ENCODE measurements at regions not wholly inside any gene's neighbourhood (a gene's known extent, or its start where the extent isn't known, plus 50 kb on each side); places are given as distances from the start of the nearest gene placed in this dataset.

GRCh38 chr20:24781418-24781980 lies 167.6 kb upstream of the CST7 start:
- Histone ChIP-seq H3K27me3 (no peaks in the 10 kb centered on the region), H3K4me1 (peaks cover 0 to 10% (median 0%) of the 10 kb centered on the region in 3 donors), H3K36me3 (no peaks in the 10 kb centered on the region), H3K4me3 (no peak overlapping the region), H3K27ac (no peak overlapping the region), H3K9me3 (no peaks in the 10 kb centered on the region)
- 89 to 92% methylated on average over 2 of the region's 8 CpGs for WGBS, 2 donors (ENCODE audit: low coverage in 1 of 2)
- ATAC-seq, result no peak
- TF ChIP-seq EP300 (IDR thresholded peaks at IDR 0.05), result no peak
- TF ChIP-seq POLR2A (IDR thresholded peaks at IDR 0.05), result no peak
- TF ChIP-seq CTCF (IDR thresholded peaks at IDR 0.05), result peak in 1 of 4 experiments; percentile 28

GRCh38 chr20:24782301-24782700 lies 166.8 kb upstream of the CST7 start:
- ATAC-seq, result no peak
- TF ChIP-seq EP300 (IDR thresholded peaks at IDR 0.05) (no peak), POLR2A (IDR thresholded peaks at IDR 0.05) (no peak), POLR2AphosphoS5 (IDR thresholded peaks at IDR 0.05) (no peak), CTCF (IDR thresholded peaks at IDR 0.05) (no peak)
- Histone ChIP-seq H3K36me3 (no peaks in the 10 kb centered on the region), H3K4me1 (peaks cover 0 to 10% (median 0%) of the 10 kb centered on the region in 3 donors), H3K27me3 (no peaks in the 10 kb centered on the region), H3K9me3 (no peaks in the 10 kb centered on the region), H3K4me3 (no peak overlapping the region), H3K27ac (no peak overlapping the region)
- WGBS, 2 donors (ENCODE audit: low coverage in 1 of 2), result 50 to 57% methylated on average over 9 to 11 of the region's 11 CpGs

- H3K4me1 ChIP-seq, result peaks cover 0 to 10% (median 0%) of the 10 kb centered on the region in 3 donors
- TF ChIP-seq POLR2A (IDR thresholded peaks at IDR 0.05) (no peak), EP300 (IDR thresholded peaks at IDR 0.05) (no peak), POLR2AphosphoS5 (IDR thresholded peaks at IDR 0.05) (no peak), CTCF (IDR thresholded peaks at IDR 0.05) (no peak)
- no peak for ATAC-seq
- H3K27ac ChIP-seq, result no peak overlapping the region
- H3K4me3 ChIP-seq, result no peak overlapping the region
- WGBS, 2 donors (ENCODE audit: low coverage in 1 of 2), result 89 to 93% methylated on average over 2 to 11 of the region's 12 CpGs
- H3K27me3 ChIP-seq, result no peaks in the 10 kb centered on the region
- no peaks in the 10 kb centered on the region for H3K9me3 ChIP-seq
- no peaks in the 10 kb centered on the region for H3K36me3 ChIP-seq
These were observed 166.1 kb upstream of the CST7 start for GRCh38 chr20:24782801-24783630.

- H3K27ac ChIP-seq, result no peak overlapping the region
- no peaks in the 10 kb centered on the region for H3K36me3 ChIP-seq
- TF ChIP-seq EP300 (IDR thresholded peaks at IDR 0.05), result no peak
- TF ChIP-seq POLR2A (IDR thresholded peaks at IDR 0.05), result no peak
- TF ChIP-seq POLR2AphosphoS5 (IDR thresholded peaks at IDR 0.05), result no peak
- TF ChIP-seq CTCF (IDR thresholded peaks at IDR 0.05), result no peak
- H3K4me1 ChIP-seq, result peaks cover 0 to 5% (median 0%) of the 10 kb centered on the region in 3 donors
- no peaks in the 10 kb centered on the region for H3K9me3 ChIP-seq
- H3K4me3 ChIP-seq, result no peak overlapping the region
- no peak for ATAC-seq
- no peaks in the 10 kb centered on the region for H3K27me3 ChIP-seq
- WGBS, 2 donors (ENCODE audit: low coverage in 1 of 2), result 84 to 100% methylated on average over 1 to 4 of the region's 9 CpGs
These were observed 165.2 kb upstream of the CST7 start for GRCh38 chr20:24783631-24784492.

All from gastroesophageal sphincter (tissue), 4 donors.